ENCODE measurements at regions not wholly inside any gene's neighbourhood (a gene's known extent, or its start where the extent isn't known, plus 50 kb on each side); places are given as distances from the start of the nearest gene placed in this dataset.

- DNase-seq = no peak
These were observed 282.5 kb upstream of the THBS1 start for GRCh38 chr15:39298271-39298962.

GRCh38 chr15:39299486-39300267 lies 281.2 kb upstream of the THBS1 start:
- DNase-seq = no peak

- no peak for DNase-seq
These were observed 280.3 kb upstream of the THBS1 start for GRCh38 chr15:39300451-39301153.

GRCh38 chr15:39301589-39301999 lies 279.3 kb upstream of the THBS1 start:
- DNase-seq = no peak

- no peak for DNase-seq
These were observed 277.9 kb upstream of the THBS1 start for GRCh38 chr15:39302936-39303335.

GRCh38 chr15:39304201-39304841 lies 276.6 kb upstream of the THBS1 start:
- no peak for DNase-seq

- DNase-seq = no peak
These were observed 275.7 kb upstream of the THBS1 start for GRCh38 chr15:39304931-39305728.

- DNase-seq = no peak
These were observed 270.2 kb upstream of the THBS1 start for GRCh38 chr15:39310633-39311032.

GRCh38 chr15:39312984-39313383 lies 267.9 kb upstream of the THBS1 start:
- no peak for DNase-seq

GRCh38 chr15:39313467-39313866 lies 267.4 kb upstream of the THBS1 start:
- no peak for DNase-seq

- DNase-seq = no peak
These were observed 267.0 kb upstream of the THBS1 start for GRCh38 chr15:39313881-39314280.

- no peak for DNase-seq
These were observed 265.6 kb upstream of the THBS1 start for GRCh38 chr15:39315206-39315850.

GRCh38 chr15:39317225-39317624 lies 263.7 kb upstream of the THBS1 start:
- no peak for DNase-seq

- no peak for DNase-seq
These were observed 262.6 kb upstream of the THBS1 start for GRCh38 chr15:39318231-39318630.

GRCh38 chr15:39320355-39320754 lies 260.5 kb upstream of the THBS1 start:
- no peak for DNase-seq

GRCh38 chr15:39320886-39321285 lies 260.0 kb upstream of the THBS1 start:
- no peak for DNase-seq

- no peak for DNase-seq
These were observed 258.9 kb upstream of the THBS1 start for GRCh38 chr15:39321977-39322376.

- no peak for DNase-seq
These were observed 257.7 kb upstream of the THBS1 start for GRCh38 chr15:39323157-39323556.

GRCh38 chr15:39323706-39324105 lies 257.2 kb upstream of the THBS1 start:
- no peak for DNase-seq

- DNase-seq = no peak
These were observed 254.4 kb upstream of the THBS1 start for GRCh38 chr15:39326306-39326975.

- DNase-seq = no peak
These were observed 253.7 kb upstream of the THBS1 start for GRCh38 chr15:39327005-39327730.
